B cell (primary cell): ENCODE measurements at regions not wholly inside any gene's neighbourhood (a gene's known extent, or its start where the extent isn't known, plus 50 kb on each side); places are given as distances from the start of the nearest gene placed in this dataset.

Experiments used
- CTCF ChIP-seq: fragments of 200-600 bp; IDR thresholded peaks from one replicate; pipeline ENCODE4 v1.8.0; 2022; ENCODE audit warnings: antibody characterized with exemption, mild to moderate bottlenecking
- EZH2 ChIP-seq: IDR thresholded peaks from 2 replicates; pipeline ENCODE4 v1.6.1; 2012; ENCODE audit warnings: borderline replicate concordance, low read depth, mild to moderate bottlenecking, moderate library complexity, low read length; ENCODE audit not compliant: insufficient read depth, poor library complexity, severe bottlenecking

- no peak for TF ChIP-seq CTCF
- TF ChIP-seq EZH2, result no peak
Measured at GRCh38 chr16:55401046-55401445, 77.0 kb downstream of the IRX6 start.
